H1 (cell line): ENCODE measurements at regions not wholly inside any gene's neighbourhood (a gene's known extent, or its start where the extent isn't known, plus 50 kb on each side); places are given as distances from the start of the nearest gene placed in this dataset.

Experiments used
- CTCF ChIA-PET: fragments of 300-600 bp; sonication (Branson Sonifier 250); formaldehyde crosslinking; loops from one replicate; lab custom pipeline; 2021; ENCODE audit not compliant: partially characterized antibody; lab: Charles Lee
- POLR2A ChIA-PET: fragments of 300-600 bp; sonication (Branson Sonifier 250); formaldehyde crosslinking; loops from one replicate; lab custom pipeline; 2021; ENCODE audit warnings: inconsistent platforms; ENCODE audit not compliant: partially characterized antibody; lab: Charles Lee
- DNase-seq, 2 experiments: peaks; one replicate each; pipeline versions ENCODE4 v3.0.0 to v3.0.0-alpha.2; 2010 to 2022; ENCODE audit warnings: low spot score in 2 of 2, low read depth in 1 of 2, mixed read lengths in 1 of 2
- FAIRE-seq: peaks from 2 replicates; lab custom pipeline; 2011; peaks lifted over from hg19 to GRCh38; lab: Jason Lieb, UNC
- H2AFZ ChIP-seq: 2 replicates; pipeline ENCODE4 v1.8.1; 2012; ENCODE audit warnings: low read length, inconsistent platforms
- H2AK5ac ChIP-seq: 2 replicates; pipeline ENCODE4 v1.6.1; 2013; ENCODE audit warnings: low read depth, low read length
- H2BK120ac ChIP-seq: replicated peaks from 2 replicates; pipeline ENCODE3; 2013; ENCODE audit warnings: low read depth, low read length, inconsistent platforms
- H2BK12ac ChIP-seq: 2 replicates; pipeline ENCODE4 v1.6.1; 2013; ENCODE audit warnings: low read depth, low read length
- H2BK15ac ChIP-seq: 2 replicates; pipeline ENCODE4 v1.6.1; 2013; ENCODE audit warnings: low read length
- H2BK20ac ChIP-seq: 2 replicates; pipeline ENCODE4 v1.6.1; 2013; ENCODE audit warnings: low read length
- H2BK5ac ChIP-seq: 2 replicates; pipeline ENCODE4 v1.6.1; 2013; ENCODE audit warnings: low read depth, low read length
- H3K14ac ChIP-seq: 2 replicates; pipeline ENCODE4 v1.6.1; 2013; ENCODE audit warnings: inconsistent platforms; ENCODE audit not compliant: insufficient read length
- H3K18ac ChIP-seq: 2 replicates; pipeline ENCODE4 v1.6.1; 2013; ENCODE audit warnings: low read length; ENCODE audit errors: extremely low read depth
- H3K23ac ChIP-seq: 2 replicates; pipeline ENCODE4 v1.6.1; 2013; ENCODE audit warnings: inconsistent platforms; ENCODE audit not compliant: insufficient read length
- H3K23me2 ChIP-seq: 2 replicates; pipeline ENCODE4 v1.6.1; 2013; ENCODE audit warnings: low read depth, low read length
- H3K27ac ChIP-seq: 2 replicates; pipeline ENCODE4 v1.6.1; 2011; ENCODE audit warnings: low read depth, low read length, inconsistent platforms
- H3K27me3 ChIP-seq, 4 experiments: replicated peaks in 1 of 4; 1 replicate in 1 of 4; 2 replicates in 3 of 4; pipeline versions ENCODE4 v1.6.1 to v1.8.1; 2011 to 2013; ENCODE audit warnings: low read length in 3 of 4, mild to moderate bottlenecking in 3 of 4, inconsistent platforms in 2 of 4, mixed read lengths in 2 of 4, moderate library complexity in 1 of 4; ENCODE audit not compliant: control insufficient read depth in 3 of 4, insufficient read depth in 3 of 4; ENCODE audit errors: extremely low read depth in 1 of 4
- H3K36me3 ChIP-seq, 4 experiments: 2 replicates each; pipeline versions ENCODE4 v1.6.1 to v1.8.1; 2011 to 2013; ENCODE audit warnings: mild to moderate bottlenecking in 4 of 4, low read length in 3 of 4, moderate library complexity in 2 of 4, control low read depth in 1 of 4, inconsistent platforms in 1 of 4; ENCODE audit not compliant: insufficient read depth in 4 of 4, control insufficient read depth in 2 of 4
- H3K4ac ChIP-seq: replicated peaks from 2 replicates; pipeline ENCODE3; 2013; ENCODE audit warnings: low read length, low read depth, mixed read lengths, inconsistent platforms; ENCODE audit not compliant: insufficient read length
- H3K4me1 ChIP-seq, 4 experiments: replicated peaks in 1 of 4; 1 replicate in 1 of 4; 2 replicates in 3 of 4; pipeline versions ENCODE4 v1.6.1 to v1.8.1; 2011 to 2013; ENCODE audit warnings: low read length in 3 of 4, inconsistent platforms in 2 of 4, mixed read lengths in 1 of 4; ENCODE audit not compliant: insufficient read depth in 4 of 4, control insufficient read depth in 3 of 4
- H3K4me2 ChIP-seq, 2 experiments: 2 replicates each; pipeline versions ENCODE4 v1.6.1 to v1.8.1; 2011 to 2013; ENCODE audit warnings: low read depth in 2 of 2, low read length in 2 of 2, control low read depth in 1 of 2, inconsistent platforms in 1 of 2, mild to moderate bottlenecking in 1 of 2; ENCODE audit not compliant: insufficient read depth in 1 of 2
- H3K4me3 ChIP-seq, 4 experiments: fragments of 200-600, 300-600 bp in 1 of 4; sonication (generic), shearing (Covaris generic), sonication (Bioruptor Twin) in 1 of 4; 2 replicates each; pipeline versions ENCODE4 v1.5.1 to v1.8.1; 2011 to 2016; ENCODE audit warnings: low read length in 4 of 4, low read depth in 3 of 4, control low read depth in 2 of 4, inconsistent platforms in 2 of 4, mild to moderate bottlenecking in 2 of 4, mixed read lengths in 1 of 4, moderate library complexity in 1 of 4; ENCODE audit not compliant: insufficient read depth in 2 of 4; ENCODE audit errors: extremely low read depth in 1 of 4
- H3K56ac ChIP-seq: replicated peaks from 2 replicates; pipeline ENCODE3; 2013; ENCODE audit warnings: low read depth, mild to moderate bottlenecking, mixed read lengths, low read length, inconsistent platforms; ENCODE audit not compliant: insufficient read length
- H3K79me1 ChIP-seq: 2 replicates; pipeline ENCODE4 v1.6.1; 2013; ENCODE audit warnings: low read depth, low read length, control low read depth
- H3K79me2 ChIP-seq, 2 experiments: 2 replicates each; pipeline versions ENCODE4 v1.6.1 to v1.8.1; 2012 to 2013; ENCODE audit warnings: low read length in 2 of 2, mild to moderate bottlenecking in 2 of 2, inconsistent platforms in 1 of 2; ENCODE audit not compliant: insufficient read depth in 2 of 2, control insufficient read depth in 1 of 2
- H3K9ac ChIP-seq, 4 experiments: replicated peaks in 1 of 4; 1 replicate in 1 of 4; 2 replicates in 3 of 4; pipeline versions ENCODE4 v1.6.1 to v1.8.1; 2011 to 2013; ENCODE audit warnings: low read depth in 3 of 4, low read length in 3 of 4, control low read depth in 2 of 4, mild to moderate bottlenecking in 2 of 4, moderate library complexity in 2 of 4, inconsistent platforms in 1 of 4; ENCODE audit errors: extremely low read depth in 1 of 4
- H3K9me3 ChIP-seq, 2 experiments: 2 replicates each; pipeline versions ENCODE4 v1.6.1 to v1.8.1; 2012 to 2013; ENCODE audit warnings: mild to moderate bottlenecking in 2 of 2, moderate library complexity in 2 of 2, control low read depth in 1 of 2, inconsistent platforms in 1 of 2, low read depth in 1 of 2, low read length in 1 of 2, mixed read lengths in 1 of 2; ENCODE audit not compliant: insufficient read depth in 2 of 2
- H4K20me1 ChIP-seq, 2 experiments: replicated peaks in 1 of 2; 2 replicates each; pipeline versions ENCODE3 to v1.8.1; 2011 to 2013; ENCODE audit warnings: inconsistent platforms in 2 of 2, low read length in 2 of 2, mild to moderate bottlenecking in 1 of 2; ENCODE audit not compliant: insufficient read depth in 2 of 2, control insufficient read depth in 1 of 2
- H4K5ac ChIP-seq: 2 replicates; pipeline ENCODE4 v1.6.1; 2013; ENCODE audit warnings: low read length, low read depth, mixed read lengths, inconsistent platforms; ENCODE audit not compliant: insufficient read length
- H4K8ac ChIP-seq: 2 replicates; pipeline ENCODE4 v1.8.0; 2013; ENCODE audit warnings: mild to moderate bottlenecking, moderate library complexity, low read length, inconsistent platforms; ENCODE audit not compliant: insufficient read depth; ENCODE audit errors: extremely low read depth
- H4K91ac ChIP-seq: replicated peaks from 2 replicates; pipeline ENCODE3; 2013; ENCODE audit warnings: low read length, mixed read lengths, inconsistent platforms; ENCODE audit not compliant: insufficient read length
- BCL11A ChIP-seq, 2 experiments: IDR thresholded peaks; one replicate each; pipeline ENCODE4 v1.6.1; 2011; ENCODE audit warnings: low read depth in 2 of 2, low read length in 2 of 2, mild to moderate bottlenecking in 2 of 2
- HDAC6 ChIP-seq: IDR thresholded peaks from one replicate; pipeline ENCODE4 v1.7.1; 2012; ENCODE audit warnings: low read depth, mild to moderate bottlenecking, inconsistent platforms, low read length, moderate library complexity
- KDM1A ChIP-seq: fragments of 200-600, 300-600 bp; sonication (generic); IDR thresholded peaks from 2 replicates; pipeline ENCODE4 v1.7.1; 2016; ENCODE audit warnings: mild to moderate bottlenecking, low read length, borderline replicate concordance
- POLR2AphosphoS5 ChIP-seq: IDR thresholded peaks from 2 replicates; pipeline ENCODE4 v1.6.1; 2011; ENCODE audit warnings: low read depth, low read length
- RAD21 ChIP-seq, 2 experiments: IDR thresholded peaks in 1 of 2; conservative IDR thresholded peaks in 1 of 2; 2 replicates each; pipeline ENCODE4 v1.6.1; 2011; ENCODE audit warnings: low read depth in 2 of 2, low read length in 2 of 2, improper control_type of control experiment in 1 of 2, inconsistent platforms in 1 of 2, mild to moderate bottlenecking in 1 of 2, moderate library complexity in 1 of 2
- RBBP5 ChIP-seq: IDR thresholded peaks from 2 replicates; pipeline ENCODE4 v1.7.1; 2012; ENCODE audit warnings: low read depth, mild to moderate bottlenecking, inconsistent platforms, low read length, moderate library complexity, borderline replicate concordance
- RFX5 ChIP-seq: IDR thresholded peaks from 2 replicates; pipeline ENCODE4 v1.6.1; 2011; ENCODE audit warnings: low read depth, low read length, improper control_type of control experiment, borderline replicate concordance
- SAP30 ChIP-seq: fragments of 300-600 bp; sonication (generic); IDR thresholded peaks from 2 replicates; pipeline ENCODE4 v1.7.1; 2012; ENCODE audit warnings: low read length, moderate library complexity, mild to moderate bottlenecking, inconsistent platforms; ENCODE audit not compliant: insufficient read depth, insufficient replicate concordance
- SIN3A ChIP-seq, 2 experiments: IDR thresholded peaks in 1 of 2; conservative IDR thresholded peaks in 1 of 2; 2 replicates each; pipeline ENCODE4 v1.6.1; 2011 to 2012; ENCODE audit warnings: low read length in 2 of 2, improper control_type of control experiment in 1 of 2, low read depth in 1 of 2, mild to moderate bottlenecking in 1 of 2
- SRF ChIP-seq: IDR thresholded peaks from 2 replicates; pipeline ENCODE4 v1.6.1; 2011; ENCODE audit warnings: mild to moderate bottlenecking, low read depth, low read length, moderate library complexity
- SUZ12 ChIP-seq: fragments of 200-600 bp; sonication (generic); IDR thresholded peaks from 2 replicates; pipeline ENCODE4 v1.6.1; 2012; ENCODE audit warnings: mild to moderate bottlenecking, inconsistent platforms, low read length, moderate library complexity, mixed read lengths
- TEAD4 ChIP-seq: IDR thresholded peaks from 2 replicates; pipeline ENCODE4 v1.6.1; 2012; ENCODE audit warnings: low read depth, low read length, inconsistent platforms, mixed read lengths
- TF ChIP-seq, protein P1 (sequence below): IDR thresholded peaks from 2 replicates; pipeline ENCODE4 v1.6.1; 2012; ENCODE audit warnings: low read length, inconsistent platforms

DNA sequence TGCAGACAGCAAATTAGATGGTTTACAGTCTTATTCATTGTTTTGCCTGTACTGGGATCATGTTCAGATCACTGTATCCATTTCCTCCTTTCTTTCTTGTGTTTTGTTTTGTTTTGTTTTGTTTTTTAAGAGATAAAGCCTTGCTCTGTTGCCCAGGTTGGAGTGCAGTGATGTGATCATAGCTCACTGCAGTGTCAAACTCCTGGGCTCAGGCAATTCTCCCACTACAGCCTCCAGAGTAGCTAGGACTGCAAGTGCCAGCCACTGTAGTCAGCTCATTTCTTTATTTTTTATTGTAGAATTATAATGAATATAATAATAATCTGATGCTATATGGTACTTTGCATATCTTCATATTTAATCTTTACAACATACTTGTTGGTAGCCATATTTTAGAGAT lies 403.7 kb upstream of the B3GALT2 start:
- no peak overlapping the region for H3K56ac ChIP-seq
- no peak overlapping the region for H3K4ac ChIP-seq
- no peak overlapping the region for H2BK15ac ChIP-seq
- no peaks in the 10 kb centered on the region for H3K79me1 ChIP-seq
- H2AK5ac ChIP-seq: no peak overlapping the region
- H3K9me3 ChIP-seq: no peaks in the 10 kb centered on the region
- ChIA-PET CTCF (interaction anchor here (1.4 kb wide), 1 partner anchor 12 kb away, joined by 5 read pairs; no protein-coding TSS in a partner anchor), POLR2A (no interaction called here)
- H3K27me3 ChIP-seq: peaks cover 0 to 1% (median 0%) of the 10 kb centered on the region in 4 experiments; a peak in 1 of 7 replicates
- no peak overlapping the region for H4K8ac ChIP-seq
- H3K79me2 ChIP-seq: no peaks in the 10 kb centered on the region
- no peak overlapping the region for H2BK120ac ChIP-seq
- no peak overlapping the region for H2BK5ac ChIP-seq
- no peak overlapping the region for H3K4me3 ChIP-seq
- no peaks in the 10 kb centered on the region for H4K20me1 ChIP-seq
- no peaks in the 10 kb centered on the region for H3K36me3 ChIP-seq
- H3K23me2 ChIP-seq: no peaks in the 10 kb centered on the region
- no peak overlapping the region for H3K18ac ChIP-seq
- peaks cover 0 to 17% (median 12%) of the 10 kb centered on the region in 4 experiments; a peak in 3 of 7 replicates for H3K4me1 ChIP-seq
- H4K91ac ChIP-seq: no peak overlapping the region
- H2BK12ac ChIP-seq: no peak overlapping the region
- no peak overlapping the region for H3K9ac ChIP-seq
- TF ChIP-seq SAP30: no peak
- TF ChIP-seq RBBP5: no peak
- TF ChIP-seq RAD21 (IDR thresholded peaks at IDR 0.05 in 1 of 2, conservative IDR thresholded peaks at IDR 0.05 in 1 of 2; ENCODE audit: low read depth in 2 of 2, low read length in 2 of 2): no peak
- TF ChIP-seq SIN3A (conservative IDR thresholded peaks at IDR 0.05 in 1 of 2, IDR thresholded peaks at IDR 0.05 in 1 of 2; ENCODE audit: low read depth in 1 of 2, low read length in 2 of 2): no peak
- no peak for TF ChIP-seq HDAC6
- no peak for TF ChIP-seq SUZ12
- TF ChIP-seq RFX5: no peak
- TF ChIP-seq, protein P1, sequence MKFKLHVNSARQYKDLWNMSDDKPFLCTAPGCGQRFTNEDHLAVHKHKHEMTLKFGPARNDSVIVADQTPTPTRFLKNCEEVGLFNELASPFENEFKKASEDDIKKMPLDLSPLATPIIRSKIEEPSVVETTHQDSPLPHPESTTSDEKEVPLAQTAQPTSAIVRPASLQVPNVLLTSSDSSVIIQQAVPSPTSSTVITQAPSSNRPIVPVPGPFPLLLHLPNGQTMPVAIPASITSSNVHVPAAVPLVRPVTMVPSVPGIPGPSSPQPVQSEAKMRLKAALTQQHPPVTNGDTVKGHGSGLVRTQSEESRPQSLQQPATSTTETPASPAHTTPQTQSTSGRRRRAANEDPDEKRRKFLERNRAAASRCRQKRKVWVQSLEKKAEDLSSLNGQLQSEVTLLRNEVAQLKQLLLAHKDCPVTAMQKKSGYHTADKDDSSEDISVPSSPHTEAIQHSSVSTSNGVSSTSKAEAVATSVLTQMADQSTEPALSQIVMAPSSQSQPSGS: no peak
- no peak for TF ChIP-seq POLR2AphosphoS5
- TF ChIP-seq TEAD4: no peak
- TF ChIP-seq BCL11A (IDR thresholded peaks at IDR 0.05; ENCODE audit: low read depth in 2 of 2, low read length in 2 of 2): no peak
- TF ChIP-seq SRF: no peak
- no peak for TF ChIP-seq KDM1A
- H2AFZ ChIP-seq: no peak overlapping the region
- H3K27ac ChIP-seq: no peak overlapping the region
- H3K4me2 ChIP-seq: no peak overlapping the region; a peak in 1 of 4 replicates
- no peak for FAIRE-seq
- no peak for DNase-seq
- H3K14ac ChIP-seq: no peak overlapping the region
- no peak overlapping the region for H2BK20ac ChIP-seq
- no peak overlapping the region for H3K23ac ChIP-seq
- H4K5ac ChIP-seq: no peak overlapping the region
